ENCODE measurements at regions not wholly inside any gene's neighbourhood (a gene's known extent, or its start where the extent isn't known, plus 50 kb on each side); places are given as distances from the start of the nearest gene placed in this dataset.

DNA sequence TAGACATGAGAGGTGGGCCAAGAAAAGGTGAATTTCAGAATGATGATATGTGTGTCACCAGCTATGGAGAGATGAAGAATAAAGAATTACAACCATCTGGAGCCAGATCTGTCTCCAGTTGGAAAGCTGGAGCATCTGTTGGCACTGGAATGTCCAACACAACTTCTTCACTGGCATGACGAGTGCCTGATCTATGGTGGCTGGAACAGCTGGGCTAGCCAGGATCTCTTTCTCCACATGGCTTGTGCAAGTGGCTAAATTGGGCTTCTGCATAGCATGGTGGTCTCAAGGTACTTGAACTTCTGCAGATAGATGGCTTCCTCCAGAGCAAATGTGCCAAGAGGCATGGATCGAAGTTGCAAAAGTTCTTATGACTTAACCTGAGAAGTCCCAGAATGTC, 256.1 kb upstream of the NCAM1 start:
- TF ChIP-seq, protein P1, sequence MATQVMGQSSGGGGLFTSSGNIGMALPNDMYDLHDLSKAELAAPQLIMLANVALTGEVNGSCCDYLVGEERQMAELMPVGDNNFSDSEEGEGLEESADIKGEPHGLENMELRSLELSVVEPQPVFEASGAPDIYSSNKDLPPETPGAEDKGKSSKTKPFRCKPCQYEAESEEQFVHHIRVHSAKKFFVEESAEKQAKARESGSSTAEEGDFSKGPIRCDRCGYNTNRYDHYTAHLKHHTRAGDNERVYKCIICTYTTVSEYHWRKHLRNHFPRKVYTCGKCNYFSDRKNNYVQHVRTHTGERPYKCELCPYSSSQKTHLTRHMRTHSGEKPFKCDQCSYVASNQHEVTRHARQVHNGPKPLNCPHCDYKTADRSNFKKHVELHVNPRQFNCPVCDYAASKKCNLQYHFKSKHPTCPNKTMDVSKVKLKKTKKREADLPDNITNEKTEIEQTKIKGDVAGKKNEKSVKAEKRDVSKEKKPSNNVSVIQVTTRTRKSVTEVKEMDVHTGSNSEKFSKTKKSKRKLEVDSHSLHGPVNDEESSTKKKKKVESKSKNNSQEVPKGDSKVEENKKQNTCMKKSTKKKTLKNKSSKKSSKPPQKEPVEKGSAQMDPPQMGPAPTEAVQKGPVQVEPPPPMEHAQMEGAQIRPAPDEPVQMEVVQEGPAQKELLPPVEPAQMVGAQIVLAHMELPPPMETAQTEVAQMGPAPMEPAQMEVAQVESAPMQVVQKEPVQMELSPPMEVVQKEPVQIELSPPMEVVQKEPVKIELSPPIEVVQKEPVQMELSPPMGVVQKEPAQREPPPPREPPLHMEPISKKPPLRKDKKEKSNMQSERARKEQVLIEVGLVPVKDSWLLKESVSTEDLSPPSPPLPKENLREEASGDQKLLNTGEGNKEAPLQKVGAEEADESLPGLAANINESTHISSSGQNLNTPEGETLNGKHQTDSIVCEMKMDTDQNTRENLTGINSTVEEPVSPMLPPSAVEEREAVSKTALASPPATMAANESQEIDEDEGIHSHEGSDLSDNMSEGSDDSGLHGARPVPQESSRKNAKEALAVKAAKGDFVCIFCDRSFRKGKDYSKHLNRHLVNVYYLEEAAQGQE (IDR thresholded peaks at IDR 0.05; ENCODE audit: insufficient read depth in 1 of 2, low read depth in 2 of 2, low read length in 2 of 2) = no peak
- TF ChIP-seq FOXP2 (optimal IDR thresholded peaks at IDR 0.05; ENCODE audit: borderline replicate concordance, extremely low read depth, extremely low read length, insufficient read depth) (no peak), POLR2AphosphoS5 (IDR thresholded peaks at IDR 0.05; ENCODE audit: low read depth, low read length) (no peak), TAF1 (IDR thresholded peaks at IDR 0.05; ENCODE audit: borderline replicate concordance, insufficient read depth, low read length) (no peak), SIN3A (IDR thresholded peaks at IDR 0.05; ENCODE audit: borderline replicate concordance, insufficient read depth, low read length) (no peak)
